Heart left ventricle (tissue), 13 donors: ENCODE measurements at regions not wholly inside any gene's neighbourhood (a gene's known extent, or its start where the extent isn't known, plus 50 kb on each side); places are given as distances from the start of the nearest gene placed in this dataset.

ENCODE experiments used
- POLR2A ChIP-seq, 2 donors: fragments of 450-650 bp; IDR thresholded peaks; one replicate each; pipeline ENCODE4 v1.6.1; 2017; ENCODE audit warnings: antibody characterized with exemption in 2 of 2, mild to moderate bottlenecking in 2 of 2, moderate library complexity in 2 of 2
- TF ChIP-seq, protein P1 (sequence below), 12 donors: fragments of 200-600 bp; sonication (generic) in 4 of 12; IDR thresholded peaks; one replicate each; pipeline versions ENCODE4 v1.5.0 to v1.8.0; 2018 to 2022; ENCODE audit warnings: antibody characterized with exemption in 12 of 12, mild to moderate bottlenecking in 5 of 12
- donor health status: ischemic (EF 13 %, LVEDD 7.1; RV severe dilation, severe dysfunction).
- donor health status: DM: no; HTN: yes; CAD: no.
- donor health status: DM: no; HTN: no; CAD: no.
- donor health status: ischemic (EF 25% LVEDD 6.9; RV normal size, moderate dysfunction).
- donor health status: ischemic (EF 25% LVEDD 5.7; RV mildly dilated, moderate dysfunction).
- donor health status: ischemic (EF 35%, LVEDD 5.7; RV mildly dilated, moderate dysfunction).
- donor health status: nonischemic (EF 11% LVEDD 7.7; RV severe dilation, severe dysfunction).
- donor health status: DM: yes; HTN: yes; CAD: no.
- donor health status: PGD.
- donor health status: ischemic (EF 29% LVEDD 5.4; RV normal size, mild dysfunction).
- donor health status: nonischemic (EF 23%, LVEDD 6.1; RV moderate dilation, normal function).

- TF ChIP-seq, protein P1, sequence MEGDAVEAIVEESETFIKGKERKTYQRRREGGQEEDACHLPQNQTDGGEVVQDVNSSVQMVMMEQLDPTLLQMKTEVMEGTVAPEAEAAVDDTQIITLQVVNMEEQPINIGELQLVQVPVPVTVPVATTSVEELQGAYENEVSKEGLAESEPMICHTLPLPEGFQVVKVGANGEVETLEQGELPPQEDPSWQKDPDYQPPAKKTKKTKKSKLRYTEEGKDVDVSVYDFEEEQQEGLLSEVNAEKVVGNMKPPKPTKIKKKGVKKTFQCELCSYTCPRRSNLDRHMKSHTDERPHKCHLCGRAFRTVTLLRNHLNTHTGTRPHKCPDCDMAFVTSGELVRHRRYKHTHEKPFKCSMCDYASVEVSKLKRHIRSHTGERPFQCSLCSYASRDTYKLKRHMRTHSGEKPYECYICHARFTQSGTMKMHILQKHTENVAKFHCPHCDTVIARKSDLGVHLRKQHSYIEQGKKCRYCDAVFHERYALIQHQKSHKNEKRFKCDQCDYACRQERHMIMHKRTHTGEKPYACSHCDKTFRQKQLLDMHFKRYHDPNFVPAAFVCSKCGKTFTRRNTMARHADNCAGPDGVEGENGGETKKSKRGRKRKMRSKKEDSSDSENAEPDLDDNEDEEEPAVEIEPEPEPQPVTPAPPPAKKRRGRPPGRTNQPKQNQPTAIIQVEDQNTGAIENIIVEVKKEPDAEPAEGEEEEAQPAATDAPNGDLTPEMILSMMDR (IDR thresholded peaks at IDR 0.05): no peak
- no peak for TF ChIP-seq POLR2A (IDR thresholded peaks at IDR 0.05)
Observed at GRCh38 chr2:139424101-139424500, 643.9 kb upstream of the NXPH2 start.
